ENCODE measurements at regions not wholly inside any gene's neighbourhood (a gene's known extent, or its start where the extent isn't known, plus 50 kb on each side); places are given as distances from the start of the nearest gene placed in this dataset.

DNA sequence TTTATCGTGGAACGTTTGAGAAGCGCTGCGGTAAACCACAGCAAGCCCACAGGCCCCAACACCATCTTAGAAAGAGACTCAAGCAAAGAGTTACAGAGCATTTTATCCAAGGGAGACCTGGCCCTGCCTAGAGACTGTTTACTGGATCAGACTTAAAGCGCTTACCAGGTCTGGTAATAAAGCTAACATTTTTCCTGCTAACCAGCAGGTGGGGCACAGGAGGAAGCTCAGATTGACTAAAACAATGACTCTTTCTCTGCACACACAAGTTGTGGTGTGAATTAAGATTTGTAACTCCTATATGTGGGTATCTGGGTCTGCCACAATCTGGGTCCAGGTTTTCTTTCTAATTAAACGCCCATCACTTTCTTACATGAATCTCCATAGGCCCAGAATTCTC, 136.5 kb upstream of the ETS2 start:
- no peaks in the 10 kb centered on the region for H3K36me3 Mint-ChIP-seq (ENCODE audit: low read depth)
- H3K4me1 Mint-ChIP-seq (ENCODE audit: low read depth), result no peaks in the 10 kb centered on the region
- no peak overlapping the region for H3K27ac Mint-ChIP-seq
- H3K9me3 Mint-ChIP-seq, result no peaks in the 10 kb centered on the region
- peaks cover 58% of the 10 kb centered on the region for H3K27me3 Mint-ChIP-seq (ENCODE audit: insufficient read depth)
- no peak overlapping the region for H3K4me3 Mint-ChIP-seq
- peak; percentile 17 for DNase-seq
- TF ChIP-seq, protein P1, sequence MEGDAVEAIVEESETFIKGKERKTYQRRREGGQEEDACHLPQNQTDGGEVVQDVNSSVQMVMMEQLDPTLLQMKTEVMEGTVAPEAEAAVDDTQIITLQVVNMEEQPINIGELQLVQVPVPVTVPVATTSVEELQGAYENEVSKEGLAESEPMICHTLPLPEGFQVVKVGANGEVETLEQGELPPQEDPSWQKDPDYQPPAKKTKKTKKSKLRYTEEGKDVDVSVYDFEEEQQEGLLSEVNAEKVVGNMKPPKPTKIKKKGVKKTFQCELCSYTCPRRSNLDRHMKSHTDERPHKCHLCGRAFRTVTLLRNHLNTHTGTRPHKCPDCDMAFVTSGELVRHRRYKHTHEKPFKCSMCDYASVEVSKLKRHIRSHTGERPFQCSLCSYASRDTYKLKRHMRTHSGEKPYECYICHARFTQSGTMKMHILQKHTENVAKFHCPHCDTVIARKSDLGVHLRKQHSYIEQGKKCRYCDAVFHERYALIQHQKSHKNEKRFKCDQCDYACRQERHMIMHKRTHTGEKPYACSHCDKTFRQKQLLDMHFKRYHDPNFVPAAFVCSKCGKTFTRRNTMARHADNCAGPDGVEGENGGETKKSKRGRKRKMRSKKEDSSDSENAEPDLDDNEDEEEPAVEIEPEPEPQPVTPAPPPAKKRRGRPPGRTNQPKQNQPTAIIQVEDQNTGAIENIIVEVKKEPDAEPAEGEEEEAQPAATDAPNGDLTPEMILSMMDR (IDR thresholded peaks at IDR 0.05), result peak; percentile 68

DNA sequence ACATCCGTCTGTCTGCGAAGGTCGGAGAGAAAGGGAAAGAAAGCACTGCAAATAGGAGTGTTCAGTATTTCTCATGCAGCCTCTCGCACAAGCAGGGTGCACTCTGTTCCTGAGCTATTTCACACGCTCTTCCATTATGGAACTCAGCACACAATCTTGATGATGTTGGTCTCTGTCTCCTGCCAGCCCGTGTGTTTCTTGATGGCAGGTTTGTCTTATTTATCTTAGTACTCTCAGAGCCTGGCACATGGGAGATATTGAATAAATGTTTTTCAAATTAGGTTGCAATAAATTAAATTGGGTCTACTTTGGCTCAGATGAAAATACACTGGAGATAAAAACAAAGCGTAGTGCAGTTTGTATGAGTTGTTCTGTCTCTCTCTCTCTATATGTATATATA, 134.9 kb upstream of the ETS2 start:
- H3K9me3 Mint-ChIP-seq, result no peaks in the 10 kb centered on the region
- no peaks in the 10 kb centered on the region for H3K4me1 Mint-ChIP-seq (ENCODE audit: low read depth)
- no peaks in the 10 kb centered on the region for H3K36me3 Mint-ChIP-seq (ENCODE audit: low read depth)
- no peak overlapping the region for H3K4me3 Mint-ChIP-seq
- TF ChIP-seq, protein P1 (IDR thresholded peaks at IDR 0.05), result no peak
- DNase-seq, result no peak
- H3K27ac Mint-ChIP-seq, result no peak overlapping the region
- peaks cover 54% of the 10 kb centered on the region for H3K27me3 Mint-ChIP-seq (ENCODE audit: insufficient read depth)

DNA sequence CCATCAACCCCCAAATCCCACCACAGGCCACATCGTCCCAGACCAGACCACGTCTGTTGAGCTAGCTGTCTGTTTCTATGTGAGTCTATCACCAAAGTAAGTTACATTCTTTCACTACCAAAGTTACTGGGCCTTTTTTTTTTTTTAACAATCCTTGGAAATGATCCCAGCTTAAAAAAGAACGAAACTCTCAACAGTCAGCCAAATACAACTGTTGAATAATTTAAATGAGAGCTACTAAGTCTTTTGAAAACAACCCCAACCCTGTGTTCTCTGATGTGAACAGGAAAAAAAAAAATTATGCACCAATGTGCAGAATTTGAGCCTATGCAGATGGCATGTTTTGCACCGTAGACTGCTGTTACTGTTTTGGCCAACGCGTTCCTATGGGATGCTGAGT, 134.0 kb upstream of the ETS2 start:
- Mint-ChIP-seq H3K27ac (no peak overlapping the region), H3K9me3 (no peaks in the 10 kb centered on the region), H3K4me3 (no peak overlapping the region), H3K36me3 (ENCODE audit: low read depth) (no peaks in the 10 kb centered on the region), H3K27me3 (ENCODE audit: insufficient read depth) (peaks cover 64% of the 10 kb centered on the region), H3K4me1 (ENCODE audit: low read depth) (no peaks in the 10 kb centered on the region)
- no peak for DNase-seq
- TF ChIP-seq, protein P1 (IDR thresholded peaks at IDR 0.05), result no peak

DNA sequence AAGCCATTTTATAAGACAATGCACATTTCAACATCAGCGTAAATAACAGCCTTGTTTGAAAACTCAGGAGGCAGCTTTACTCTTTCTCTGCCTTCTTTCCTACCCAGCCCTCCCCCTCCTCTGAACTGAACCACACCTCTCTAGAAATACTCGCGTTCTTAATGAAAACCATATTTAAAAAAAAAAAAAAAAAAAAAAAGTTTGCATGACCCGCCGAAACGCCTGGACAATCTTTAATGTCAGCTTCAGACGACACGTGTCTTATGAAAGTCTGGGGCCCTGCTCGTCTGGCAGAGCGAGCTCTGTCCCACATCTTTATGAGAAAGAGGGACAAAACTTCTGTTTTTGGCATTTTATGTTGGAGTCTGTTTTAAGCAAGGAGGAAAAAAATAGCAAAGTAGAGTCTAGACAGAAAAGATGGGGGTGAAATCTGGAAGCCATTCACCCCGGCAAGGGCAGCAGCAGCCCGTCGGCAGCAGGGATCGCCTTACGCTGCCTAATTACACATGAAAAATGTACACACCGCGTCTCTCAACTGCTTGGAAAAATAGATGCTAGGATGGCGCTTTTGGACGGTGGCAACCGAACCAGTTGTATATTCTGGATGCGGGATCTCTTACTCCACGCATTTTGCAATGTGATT, 130.4 kb upstream of the ETS2 start:
- Mint-ChIP-seq H3K27ac (no peak overlapping the region), H3K36me3 (ENCODE audit: low read depth) (no peaks in the 10 kb centered on the region), H3K4me3 (no peak overlapping the region), H3K9me3 (no peaks in the 10 kb centered on the region), H3K4me1 (ENCODE audit: low read depth) (peaks cover 15% of the 10 kb centered on the region), H3K27me3 (ENCODE audit: insufficient read depth) (peaks cover 57% of the 10 kb centered on the region)
- DNase-seq, result no peak
- TF ChIP-seq, protein P1 (IDR thresholded peaks at IDR 0.05), result no peak

DNA sequence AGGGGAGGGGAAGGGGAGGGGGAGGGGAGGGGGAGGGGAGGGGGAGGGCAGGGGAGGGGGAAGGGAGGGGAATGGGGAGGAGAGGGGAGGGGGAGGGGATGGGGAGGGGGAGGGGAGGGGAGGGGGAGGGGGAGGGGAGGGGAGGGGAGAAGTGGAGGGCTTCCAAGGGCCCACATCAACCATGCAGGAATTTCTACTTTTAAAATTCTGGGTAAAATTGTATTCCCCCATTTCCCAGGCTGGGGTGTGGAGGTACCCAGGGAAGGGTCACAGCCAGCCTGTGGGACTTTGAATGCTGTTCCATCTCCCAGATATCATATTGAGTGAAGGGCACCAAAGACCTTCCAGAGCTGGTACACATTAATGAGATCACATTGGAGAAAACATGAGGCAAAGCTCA, 126.9 kb upstream of the ETS2 start:
- Mint-ChIP-seq H3K4me3 (no peak overlapping the region), H3K36me3 (ENCODE audit: low read depth) (peaks cover 5% of the 10 kb centered on the region; the same call in 1 of the 2 replicates), H3K27me3 (ENCODE audit: insufficient read depth) (peaks cover 64% of the 10 kb centered on the region), H3K4me1 (ENCODE audit: low read depth) (peaks cover 21% of the 10 kb centered on the region), H3K27ac (no peak overlapping the region), H3K9me3 (no peaks in the 10 kb centered on the region; the same call in 1 of the 2 replicates)
- TF ChIP-seq, protein P1 (IDR thresholded peaks at IDR 0.05), result no peak
- no peak for DNase-seq

All from HFFc6 (cell line).